ENCODE measurements at regions not wholly inside any gene's neighbourhood (a gene's known extent, or its start where the extent isn't known, plus 50 kb on each side); places are given as distances from the start of the nearest gene placed in this dataset.

DNA sequence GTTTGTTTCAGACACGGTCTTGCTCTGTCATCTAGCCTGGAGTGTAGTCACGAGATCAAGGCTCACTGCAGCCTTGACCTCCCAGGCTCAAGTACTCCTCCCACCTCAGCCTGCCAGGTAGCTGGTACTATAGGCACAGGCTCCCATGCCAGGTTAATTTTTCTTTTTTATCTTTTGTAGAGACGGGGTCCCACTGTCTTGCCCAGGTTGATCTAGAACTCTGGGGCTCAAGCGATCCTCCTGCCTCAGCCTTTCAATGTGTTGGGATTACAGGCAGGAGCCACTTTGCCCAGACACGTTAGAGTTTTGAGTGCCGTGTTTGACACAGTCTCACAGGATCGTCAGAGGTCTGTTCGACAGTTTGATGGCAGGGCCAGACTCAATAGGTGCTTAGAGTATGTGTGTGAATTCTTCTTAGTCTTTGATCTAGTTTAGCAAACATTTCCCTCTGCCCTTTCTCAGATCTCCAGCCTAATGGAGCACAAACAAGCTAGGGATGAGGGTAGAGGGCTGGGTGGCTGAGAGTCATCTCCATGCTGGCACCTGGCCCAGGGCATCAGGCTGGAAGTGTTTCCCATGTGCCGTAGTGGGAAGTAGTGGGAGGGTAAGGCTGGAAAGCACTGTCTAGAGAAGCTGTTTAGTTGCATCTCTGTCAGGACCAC lies 66.1 kb upstream of the DLG1 start (continued):
- TF ChIP-seq, protein P1, sequence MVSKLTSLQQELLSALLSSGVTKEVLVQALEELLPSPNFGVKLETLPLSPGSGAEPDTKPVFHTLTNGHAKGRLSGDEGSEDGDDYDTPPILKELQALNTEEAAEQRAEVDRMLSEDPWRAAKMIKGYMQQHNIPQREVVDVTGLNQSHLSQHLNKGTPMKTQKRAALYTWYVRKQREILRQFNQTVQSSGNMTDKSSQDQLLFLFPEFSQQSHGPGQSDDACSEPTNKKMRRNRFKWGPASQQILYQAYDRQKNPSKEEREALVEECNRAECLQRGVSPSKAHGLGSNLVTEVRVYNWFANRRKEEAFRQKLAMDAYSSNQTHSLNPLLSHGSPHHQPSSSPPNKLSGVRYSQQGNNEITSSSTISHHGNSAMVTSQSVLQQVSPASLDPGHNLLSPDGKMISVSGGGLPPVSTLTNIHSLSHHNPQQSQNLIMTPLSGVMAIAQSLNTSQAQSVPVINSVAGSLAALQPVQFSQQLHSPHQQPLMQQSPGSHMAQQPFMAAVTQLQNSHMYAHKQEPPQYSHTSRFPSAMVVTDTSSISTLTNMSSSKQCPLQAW (CRISPR knock-in tag; IDR thresholded peaks at IDR 0.05), result peak; percentile 63; the same call in 1 of the 2 replicates
- TF ChIP-seq ZNF619 (CRISPR knock-in tag; IDR thresholded peaks at IDR 0.05), result no peak
- no peak for TF ChIP-seq MEIS2 (CRISPR knock-in tag; IDR thresholded peaks at IDR 0.05)
- no peak for TF ChIP-seq ZNF24 (IDR thresholded peaks at IDR 0.05)
- no peak for TF ChIP-seq ZBTB3 (CRISPR knock-in tag; IDR thresholded peaks at IDR 0.05; ENCODE audit: borderline replicate concordance, low read depth)
- no peak for TF ChIP-seq MEF2D (CRISPR knock-in tag; IDR thresholded peaks at IDR 0.05)
- TF ChIP-seq, protein P2, sequence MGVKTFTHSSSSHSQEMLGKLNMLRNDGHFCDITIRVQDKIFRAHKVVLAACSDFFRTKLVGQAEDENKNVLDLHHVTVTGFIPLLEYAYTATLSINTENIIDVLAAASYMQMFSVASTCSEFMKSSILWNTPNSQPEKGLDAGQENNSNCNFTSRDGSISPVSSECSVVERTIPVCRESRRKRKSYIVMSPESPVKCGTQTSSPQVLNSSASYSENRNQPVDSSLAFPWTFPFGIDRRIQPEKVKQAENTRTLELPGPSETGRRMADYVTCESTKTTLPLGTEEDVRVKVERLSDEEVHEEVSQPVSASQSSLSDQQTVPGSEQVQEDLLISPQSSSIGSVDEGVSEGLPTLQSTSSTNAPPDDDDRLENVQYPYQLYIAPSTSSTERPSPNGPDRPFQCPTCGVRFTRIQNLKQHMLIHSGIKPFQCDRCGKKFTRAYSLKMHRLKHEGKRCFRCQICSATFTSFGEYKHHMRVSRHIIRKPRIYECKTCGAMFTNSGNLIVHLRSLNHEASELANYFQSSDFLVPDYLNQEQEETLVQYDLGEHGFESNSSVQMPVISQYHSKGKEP (CRISPR knock-in tag; IDR thresholded peaks at IDR 0.05), result no peak
- no peak for TF ChIP-seq BORCS8-MEF2B (CRISPR knock-in tag; IDR thresholded peaks at IDR 0.05)
- TF ChIP-seq, protein P3, sequence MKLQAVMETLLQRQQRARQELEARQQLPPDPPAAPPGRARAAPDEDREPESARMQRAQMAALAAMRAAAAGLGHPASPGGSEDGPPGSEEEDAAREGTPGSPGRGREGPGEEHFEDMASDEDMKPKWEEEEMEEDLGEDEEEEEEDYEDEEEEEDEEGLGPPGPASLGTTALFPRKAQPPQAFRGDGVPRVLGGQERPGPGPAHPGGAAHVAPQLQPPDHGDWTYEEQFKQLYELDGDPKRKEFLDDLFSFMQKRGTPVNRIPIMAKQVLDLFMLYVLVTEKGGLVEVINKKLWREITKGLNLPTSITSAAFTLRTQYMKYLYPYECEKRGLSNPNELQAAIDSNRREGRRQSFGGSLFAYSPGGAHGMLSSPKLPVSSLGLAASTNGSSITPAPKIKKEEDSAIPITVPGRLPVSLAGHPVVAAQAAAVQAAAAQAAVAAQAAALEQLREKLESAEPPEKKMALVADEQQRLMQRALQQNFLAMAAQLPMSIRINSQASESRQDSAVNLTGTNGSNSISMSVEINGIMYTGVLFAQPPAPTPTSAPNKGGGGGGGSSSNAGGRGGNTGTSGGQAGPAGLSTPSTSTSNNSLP (IDR thresholded peaks at IDR 0.05; ENCODE audit: low read depth, low read length), result no peak
- no peak for TF ChIP-seq ZNF260 (CRISPR knock-in tag; IDR thresholded peaks at IDR 0.05; ENCODE audit: borderline replicate concordance, low read depth)
- TF ChIP-seq ZNF12 (CRISPR knock-in tag; IDR thresholded peaks at IDR 0.05), result no peak
- no peak for TF ChIP-seq ZNF570 (CRISPR knock-in tag; IDR thresholded peaks at IDR 0.05; ENCODE audit: borderline replicate concordance)
- no peak for TF ChIP-seq NR3C1 (CRISPR knock-in tag; IDR thresholded peaks at IDR 0.05)
- no peak for TF ChIP-seq MIER3 (CRISPR knock-in tag; IDR thresholded peaks at IDR 0.05; ENCODE audit: borderline replicate concordance)
- TF ChIP-seq ZNF775 (CRISPR knock-in tag; IDR thresholded peaks at IDR 0.05; ENCODE audit: borderline replicate concordance), result no peak
- no peak for TF ChIP-seq SYNCRIP (IDR thresholded peaks at IDR 0.05; ENCODE audit: insufficient read depth, low read depth, low read length)
- no peak for TF ChIP-seq ATAD3A (CRISPR knock-in tag; IDR thresholded peaks at IDR 0.05)
- TF ChIP-seq ZNF564 (CRISPR knock-in tag; IDR thresholded peaks at IDR 0.05), result no peak
- no peak; the same call in 1 of the 2 replicates for TF ChIP-seq KDM2A (CRISPR knock-in tag; IDR thresholded peaks at IDR 0.05; ENCODE audit: borderline replicate concordance, low read depth)
- TF ChIP-seq ZNF709 (CRISPR knock-in tag; IDR thresholded peaks at IDR 0.05), result no peak
- TF ChIP-seq ZMYM3 (CRISPR knock-in tag; IDR thresholded peaks at IDR 0.05), result no peak; the same call in 1 of the 2 replicates
- TF ChIP-seq BHLHE40 (IDR thresholded peaks at IDR 0.05; ENCODE audit: low read length), result peak; percentile 82
- 0 out of 2 replicates have a peak, but pooled peaks have one; percentile 26 for TF ChIP-seq ZNF607 (CRISPR knock-in tag; IDR thresholded peaks at IDR 0.05; ENCODE audit: borderline replicate concordance)
- TF ChIP-seq, protein P4, sequence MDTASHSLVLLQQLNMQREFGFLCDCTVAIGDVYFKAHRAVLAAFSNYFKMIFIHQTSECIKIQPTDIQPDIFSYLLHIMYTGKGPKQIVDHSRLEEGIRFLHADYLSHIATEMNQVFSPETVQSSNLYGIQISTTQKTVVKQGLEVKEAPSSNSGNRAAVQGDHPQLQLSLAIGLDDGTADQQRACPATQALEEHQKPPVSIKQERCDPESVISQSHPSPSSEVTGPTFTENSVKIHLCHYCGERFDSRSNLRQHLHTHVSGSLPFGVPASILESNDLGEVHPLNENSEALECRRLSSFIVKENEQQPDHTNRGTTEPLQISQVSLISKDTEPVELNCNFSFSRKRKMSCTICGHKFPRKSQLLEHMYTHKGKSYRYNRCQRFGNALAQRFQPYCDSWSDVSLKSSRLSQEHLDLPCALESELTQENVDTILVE (CRISPR knock-in tag; IDR thresholded peaks at IDR 0.05), result no peak
- no peak for TF ChIP-seq TP53 (CRISPR knock-in tag; conservative IDR thresholded peaks at IDR 0.05)
- no peak for TF ChIP-seq HNF4G (IDR thresholded peaks at IDR 0.05; ENCODE audit: borderline replicate concordance, low read depth, low read length)
- no peak for TF ChIP-seq HNF4G (CRISPR knock-in tag; IDR thresholded peaks at IDR 0.05; ENCODE audit: borderline replicate concordance, low read depth)

All from HepG2 (cell line).